GM18498 (cell line): ENCODE measurements at regions not wholly inside any gene's neighbourhood (a gene's known extent, or its start where the extent isn't known, plus 50 kb on each side); places are given as distances from the start of the nearest gene placed in this dataset.

Source experiments
- ATAC-seq: cut with Tn5 transposase; IDR thresholded peaks from one replicate; pipeline ENCODE4 v1.9.1; 2021; ENCODE audit warnings: mild to moderate bottlenecking, moderate library complexity; ENCODE audit not compliant: unreplicated experiment

GRCh38 chr15:94015324-94015723 is 216.0 kb upstream of the MCTP2 start:
- no peak for ATAC-seq

- no peak for ATAC-seq
Measured at GRCh38 chr15:94008104-94009074, 223.0 kb upstream of the MCTP2 start.

GRCh38 chr15:94004697-94005096 is 226.7 kb upstream of the MCTP2 start:
- ATAC-seq: no peak

- no peak for ATAC-seq
Measured at GRCh38 chr15:94002041-94002440, 229.3 kb upstream of the MCTP2 start.

GRCh38 chr15:94001255-94001801 is 230.0 kb upstream of the MCTP2 start:
- no peak for ATAC-seq

GRCh38 chr15:94000606-94001005 is 230.8 kb upstream of the MCTP2 start:
- ATAC-seq: no peak

GRCh38 chr15:93997071-93997658 is 234.2 kb upstream of the MCTP2 start:
- ATAC-seq: no peak

- no peak for ATAC-seq
Measured at GRCh38 chr15:93989440-93989998, 241.8 kb upstream of the MCTP2 start.

GRCh38 chr15:93987068-93987467 is 244.3 kb upstream of the MCTP2 start:
- no peak for ATAC-seq

GRCh38 chr15:93986400-93986984 is 244.9 kb upstream of the MCTP2 start:
- ATAC-seq: no peak

GRCh38 chr15:93985925-93986324 is 245.4 kb upstream of the MCTP2 start:
- ATAC-seq: no peak

- no peak for ATAC-seq
Measured at GRCh38 chr15:93985176-93985575, 246.2 kb upstream of the MCTP2 start.

GRCh38 chr15:93983526-93983925 is 247.8 kb upstream of the MCTP2 start:
- ATAC-seq: no peak

GRCh38 chr15:93982226-93982727 is 249.1 kb upstream of the MCTP2 start:
- no peak for ATAC-seq

- no peak for ATAC-seq
Measured at GRCh38 chr15:93981706-93982105, 249.7 kb upstream of the MCTP2 start.

GRCh38 chr15:93980261-93980911 is 251.0 kb upstream of the MCTP2 start:
- ATAC-seq: no peak

GRCh38 chr15:93974804-93975481 is 256.4 kb upstream of the MCTP2 start:
- ATAC-seq: no peak

GRCh38 chr15:93973287-93973686 is 258.1 kb upstream of the MCTP2 start:
- ATAC-seq: no peak

- no peak for ATAC-seq
Measured at GRCh38 chr15:93968773-93969172, 262.6 kb upstream of the MCTP2 start.

GRCh38 chr15:93965304-93965908 is 266.0 kb upstream of the MCTP2 start:
- no peak for ATAC-seq
